HL-60 (cell line): ENCODE measurements at regions not wholly inside any gene's neighbourhood (a gene's known extent, or its start where the extent isn't known, plus 50 kb on each side); places are given as distances from the start of the nearest gene placed in this dataset.

Experiments
- DNase-seq, 2 experiments: peaks; one replicate each; pipeline ENCODE4 v3.0.0-alpha.2; 2010 to 2020; ENCODE audit warnings: low read depth in 1 of 2, low spot score in 1 of 2
- H3K27ac ChIP-seq: fragments of 250-450 bp; sonication (Bioruptor Pico); replicated peaks from 2 replicates; pipeline ENCODE4 v1.5.1; 2020; ENCODE audit warnings: mild to moderate bottlenecking, moderate library complexity
- H3K27me3 ChIP-seq: fragments of 250-450 bp; sonication (Bioruptor Pico); 2 replicates; pipeline ENCODE4 v1.5.1; 2021; ENCODE audit warnings: mild to moderate bottlenecking, moderate library complexity; ENCODE audit not compliant: insufficient read depth, poor library complexity, severe bottlenecking
- H3K4me3 ChIP-seq: replicated peaks from 2 replicates; pipeline ENCODE4 v1.5.1; 2011; ENCODE audit warnings: mild to moderate bottlenecking, control low read depth, low read length; ENCODE audit not compliant: insufficient read depth
- CTCF ChIP-seq: IDR thresholded peaks from one replicate; pipeline ENCODE4 v1.5.1; 2011; ENCODE audit warnings: low read length, control low read depth, inconsistent platforms; ENCODE audit not compliant: insufficient read depth
- GABPA ChIP-seq: IDR thresholded peaks from 2 replicates; pipeline ENCODE4 v1.6.1; 2012; ENCODE audit warnings: low read depth
- POLR2AphosphoS5 ChIP-seq: IDR thresholded peaks from 2 replicates; pipeline ENCODE4 v1.6.1; 2012; ENCODE audit warnings: low read depth
- SPI1 ChIP-seq: IDR thresholded peaks from 2 replicates; pipeline ENCODE4 v1.6.1; 2012; ENCODE audit warnings: low read depth, mild to moderate bottlenecking, borderline replicate concordance
- TF ChIP-seq, protein P1 (sequence below): IDR thresholded peaks from 2 replicates; pipeline ENCODE4 v1.6.1; 2012; ENCODE audit warnings: low read depth; ENCODE audit not compliant: insufficient replicate concordance

DNA sequence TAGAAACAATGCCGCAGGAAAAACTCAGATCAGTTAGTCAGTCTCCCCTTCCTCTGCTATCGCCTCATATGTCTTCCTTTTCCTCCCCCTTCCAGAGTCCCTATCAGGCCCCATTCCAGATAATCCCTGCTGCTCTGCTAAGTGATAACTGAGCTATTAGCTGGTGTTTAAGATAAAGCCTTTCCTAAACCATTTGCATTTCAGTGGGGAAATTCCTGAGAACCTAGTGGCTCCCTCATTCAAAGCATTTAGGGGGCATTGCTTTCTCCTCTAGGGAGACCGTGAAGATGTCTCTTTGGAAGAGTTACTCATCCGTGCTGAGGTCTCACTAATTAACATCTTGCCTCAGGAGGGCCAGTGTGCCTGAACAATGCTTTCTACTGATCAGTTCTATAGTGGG lies 401.6 kb downstream of the NPIPA7 start:
- H3K27me3 ChIP-seq: no peaks in the 10 kb centered on the region
- DNase-seq: no peak
- no peak overlapping the region for H3K27ac ChIP-seq
- no peak overlapping the region for H3K4me3 ChIP-seq
- TF ChIP-seq GABPA: no peak
- TF ChIP-seq POLR2AphosphoS5: no peak
- TF ChIP-seq SPI1: no peak
- TF ChIP-seq CTCF: no peak
- TF ChIP-seq, protein P1, sequence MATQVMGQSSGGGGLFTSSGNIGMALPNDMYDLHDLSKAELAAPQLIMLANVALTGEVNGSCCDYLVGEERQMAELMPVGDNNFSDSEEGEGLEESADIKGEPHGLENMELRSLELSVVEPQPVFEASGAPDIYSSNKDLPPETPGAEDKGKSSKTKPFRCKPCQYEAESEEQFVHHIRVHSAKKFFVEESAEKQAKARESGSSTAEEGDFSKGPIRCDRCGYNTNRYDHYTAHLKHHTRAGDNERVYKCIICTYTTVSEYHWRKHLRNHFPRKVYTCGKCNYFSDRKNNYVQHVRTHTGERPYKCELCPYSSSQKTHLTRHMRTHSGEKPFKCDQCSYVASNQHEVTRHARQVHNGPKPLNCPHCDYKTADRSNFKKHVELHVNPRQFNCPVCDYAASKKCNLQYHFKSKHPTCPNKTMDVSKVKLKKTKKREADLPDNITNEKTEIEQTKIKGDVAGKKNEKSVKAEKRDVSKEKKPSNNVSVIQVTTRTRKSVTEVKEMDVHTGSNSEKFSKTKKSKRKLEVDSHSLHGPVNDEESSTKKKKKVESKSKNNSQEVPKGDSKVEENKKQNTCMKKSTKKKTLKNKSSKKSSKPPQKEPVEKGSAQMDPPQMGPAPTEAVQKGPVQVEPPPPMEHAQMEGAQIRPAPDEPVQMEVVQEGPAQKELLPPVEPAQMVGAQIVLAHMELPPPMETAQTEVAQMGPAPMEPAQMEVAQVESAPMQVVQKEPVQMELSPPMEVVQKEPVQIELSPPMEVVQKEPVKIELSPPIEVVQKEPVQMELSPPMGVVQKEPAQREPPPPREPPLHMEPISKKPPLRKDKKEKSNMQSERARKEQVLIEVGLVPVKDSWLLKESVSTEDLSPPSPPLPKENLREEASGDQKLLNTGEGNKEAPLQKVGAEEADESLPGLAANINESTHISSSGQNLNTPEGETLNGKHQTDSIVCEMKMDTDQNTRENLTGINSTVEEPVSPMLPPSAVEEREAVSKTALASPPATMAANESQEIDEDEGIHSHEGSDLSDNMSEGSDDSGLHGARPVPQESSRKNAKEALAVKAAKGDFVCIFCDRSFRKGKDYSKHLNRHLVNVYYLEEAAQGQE: no peak

- Histone ChIP-seq H3K27ac (no peak overlapping the region), H3K27me3 (no peaks in the 10 kb centered on the region), H3K4me3 (no peak overlapping the region)
- TF ChIP-seq, protein P1: no peak
- TF ChIP-seq SPI1 (no peak), GABPA (no peak), POLR2AphosphoS5 (no peak), CTCF (no peak)
- DNase-seq: no peak
These were observed 403.2 kb downstream of the NPIPA7 start for GRCh38 chr16:16782153-16782552.

DNA sequence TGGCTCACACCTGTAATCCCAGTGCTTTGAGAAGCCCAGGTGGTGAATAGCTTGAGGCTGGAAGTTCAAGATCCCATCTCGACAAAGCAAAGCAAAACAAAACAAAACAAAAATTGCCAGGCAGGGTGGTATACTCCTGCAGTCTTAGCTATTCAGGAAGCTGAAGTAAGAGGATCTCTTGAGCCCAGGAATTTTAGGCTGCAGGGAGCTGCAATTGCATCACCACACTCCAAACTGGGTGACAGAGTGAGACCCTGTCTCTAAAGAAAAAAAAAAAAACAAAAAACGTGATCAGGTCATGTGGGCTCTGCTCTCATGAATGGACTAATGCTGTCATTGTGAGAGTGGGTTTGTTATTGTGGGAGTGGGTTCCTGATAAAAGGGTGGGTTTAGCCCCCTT lies 409.1 kb downstream of the NPIPA7 start:
- H3K27ac ChIP-seq: no peak overlapping the region
- H3K27me3 ChIP-seq: no peaks in the 10 kb centered on the region
- TF ChIP-seq CTCF: no peak
- TF ChIP-seq SPI1: no peak
- TF ChIP-seq GABPA: no peak
- no peak for DNase-seq
- no peak overlapping the region for H3K4me3 ChIP-seq

GRCh38 chr16:16790597-16790996 lies 411.7 kb downstream of the NPIPA7 start:
- TF ChIP-seq, protein P1: no peak
- TF ChIP-seq SPI1 (no peak), POLR2AphosphoS5 (no peak), GABPA (no peak)
- DNase-seq: no peak
- no peak overlapping the region for H3K4me3 ChIP-seq
- no peak overlapping the region for H3K27ac ChIP-seq
- H3K27me3 ChIP-seq: no peaks in the 10 kb centered on the region
